Gastroesophageal sphincter (tissue), 4 donors: ENCODE measurements at regions not wholly inside any gene's neighbourhood (a gene's known extent, or its start where the extent isn't known, plus 50 kb on each side); places are given as distances from the start of the nearest gene placed in this dataset.
A peak's percentile ranks its signal among the peaks of the same experiment; 100 is the strongest.

Source experiments
- ATAC-seq: fragments of 150-250 bp; one replicate; pipeline ENCODE4 v1.9.1; 2016; ENCODE audit warnings: mild to moderate bottlenecking, moderate library complexity
- H3K27ac ChIP-seq, 4 donors: fragments of 200-600 bp; sonication (generic) in 3 of 4; 1 replicate in 3 of 4; 2 replicates in 1 of 4; pipeline ENCODE4 v1.5.1; 2016 to 2019
- H3K27me3 ChIP-seq: fragments of 200-600 bp; sonication (generic); one replicate; pipeline ENCODE4 v1.5.1; 2019
- H3K36me3 ChIP-seq, 2 donors: fragments of 200-600 bp; sonication (generic); one replicate each; pipeline ENCODE4 v1.5.1; 2019; ENCODE audit warnings: control low read depth in 1 of 2
- H3K4me1 ChIP-seq, 3 donors: fragments of 200-600 bp; sonication (generic); 1 replicate in 2 of 3; 2 replicates in 1 of 3; pipeline ENCODE4 v1.5.1; 2016 to 2019; ENCODE audit warnings: control low read depth in 2 of 3
- H3K4me3 ChIP-seq, 2 donors: fragments of 200-600 bp; sonication (generic); one replicate each; pipeline ENCODE4 v1.5.1; 2019; ENCODE audit warnings: mild to moderate bottlenecking in 1 of 2, moderate library complexity in 1 of 2
- H3K9me3 ChIP-seq, 3 donors: fragments of 200-600 bp; sonication (generic); one replicate each; pipeline ENCODE4 v1.5.1; 2017 to 2019; ENCODE audit warnings: control low read depth in 2 of 3
- CTCF ChIP-seq, 4 experiments: fragments of 200-600 bp in 2 of 4; fragments of 450-650 bp in 2 of 4; sonication (generic) in 1 of 4; IDR thresholded peaks; one replicate each; pipeline ENCODE4 v1.5.1; 2017 to 2019; ENCODE audit warnings: antibody characterized with exemption in 4 of 4, mild to moderate bottlenecking in 2 of 4, moderate library complexity in 2 of 4
- EP300 ChIP-seq: sonication (generic); formaldehyde crosslinking; IDR thresholded peaks from one replicate; pipeline ENCODE4 v1.6.1; 2017; ENCODE audit warnings: antibody characterized with exemption, mild to moderate bottlenecking
- POLR2A ChIP-seq, 2 donors: fragments of 450-650 bp; IDR thresholded peaks; one replicate each; pipeline ENCODE4 v1.6.1; 2017; ENCODE audit warnings: antibody characterized with exemption in 2 of 2, mild to moderate bottlenecking in 2 of 2, moderate library complexity in 1 of 2
- POLR2AphosphoS5 ChIP-seq: sonication (generic); formaldehyde crosslinking; IDR thresholded peaks from one replicate; pipeline ENCODE4 v1.6.1; 2017; ENCODE audit warnings: antibody characterized with exemption
- WGBS, 2 donors: methylation state at CpG; one replicate each; pipeline ENCODE4 v1.1.5; 2018; ENCODE audit warnings: low coverage in 1 of 2; 5-methylcytosine and 5-hydroxymethylcytosine counted together

DNA sequence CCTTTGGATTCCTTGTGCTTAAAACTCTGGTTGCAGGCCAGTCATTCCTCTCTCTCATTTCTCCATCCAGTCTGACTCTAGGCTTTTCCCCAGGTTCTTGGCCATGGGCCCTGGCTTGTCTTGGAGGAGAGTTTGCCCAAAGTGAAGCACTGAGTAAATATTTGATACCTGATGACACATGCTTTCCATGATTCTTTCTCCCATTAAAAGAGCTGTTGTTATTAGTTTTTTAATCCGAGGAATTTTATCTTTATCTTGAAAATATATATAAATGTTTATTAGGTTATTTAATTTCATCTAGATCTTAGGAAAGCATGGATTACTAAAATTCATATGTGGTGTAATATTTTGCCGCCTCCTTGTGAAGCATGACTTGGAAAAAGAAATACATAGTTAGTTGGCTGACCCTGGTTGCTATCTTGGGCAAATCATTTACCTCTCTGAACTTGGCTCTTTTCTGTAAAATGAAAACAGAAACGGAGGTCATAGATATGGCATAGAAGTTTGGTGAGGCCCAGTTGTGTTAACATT is 650.1 kb downstream of the SLC4A3 start:
- Histone ChIP-seq H3K27ac (peak overlapping the region in 2 of 4 donors; percentile 29 to 38), H3K27me3 (no peaks in the 10 kb centered on the region)
- TF ChIP-seq POLR2AphosphoS5, result peak; percentile 72
- no peak for TF ChIP-seq POLR2A (IDR thresholded peaks at IDR 0.05)

DNA sequence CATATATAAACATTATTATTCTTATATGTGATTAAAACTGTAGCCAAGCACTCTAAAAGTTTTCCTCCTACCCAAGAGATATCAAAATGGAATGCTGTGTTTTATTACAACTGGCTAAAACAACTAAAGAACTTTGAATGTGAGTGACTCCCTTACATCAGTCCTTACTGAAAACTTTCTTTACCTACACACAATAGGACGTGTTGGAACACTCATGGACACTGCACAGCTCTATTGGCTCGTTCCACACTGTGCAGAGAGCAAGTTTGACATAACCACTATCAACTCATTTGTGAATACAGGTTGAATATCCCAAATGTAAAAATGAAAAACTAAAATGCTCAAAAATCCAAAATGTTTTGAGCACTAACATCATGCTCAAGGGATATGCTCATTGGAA is 650.6 kb downstream of the SLC4A3 start:
- Histone ChIP-seq H3K4me1 (peaks cover 0 to 25% (median 3%) of the 10 kb centered on the region in 3 donors), H3K4me3 (no peak overlapping the region), H3K27ac (no peak overlapping the region), H3K27me3 (no peaks in the 10 kb centered on the region), H3K36me3 (no peaks in the 10 kb centered on the region), H3K9me3 (no peaks in the 10 kb centered on the region)
- no peak for TF ChIP-seq POLR2A (IDR thresholded peaks at IDR 0.05)
- TF ChIP-seq EP300, result no peak
- 10 to 20% methylated on average over 1 to 2 of the region's 2 CpGs for WGBS, 2 donors
- no peak for ATAC-seq

More for the DNA sequence above, 650.1 kb downstream of the SLC4A3 start:
- 23 to 28% methylated on average over 3 of the region's 3 CpGs for WGBS, 2 donors
- H3K36me3 ChIP-seq, result no peaks in the 10 kb centered on the region
- H3K4me1 ChIP-seq, result peaks cover 0 to 25% (median 3%) of the 10 kb centered on the region in 3 donors
- no peaks in the 10 kb centered on the region for H3K9me3 ChIP-seq
- peak; percentile 79 for ATAC-seq
- no peak overlapping the region for H3K4me3 ChIP-seq

DNA sequence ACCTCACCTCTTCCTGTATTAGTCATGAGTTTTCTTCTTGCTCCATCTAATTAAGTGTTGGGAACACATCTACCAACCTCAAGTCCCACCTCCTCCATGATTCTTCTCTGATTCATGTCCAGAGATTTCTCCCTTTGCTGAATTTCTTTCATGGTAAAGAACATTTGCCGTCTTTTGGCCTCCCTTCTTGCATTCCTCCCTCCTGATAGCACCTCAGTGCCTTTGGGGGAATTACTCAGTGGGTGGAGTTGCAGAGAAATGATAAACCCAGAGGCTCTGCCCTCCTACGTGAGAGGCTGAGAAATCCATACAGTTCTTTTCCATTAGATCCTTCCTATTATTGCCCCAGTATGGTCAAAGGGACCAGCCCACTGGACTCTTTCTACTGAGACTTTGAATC is 651.9 kb downstream of the SLC4A3 start:
- H3K27ac ChIP-seq, result no peak overlapping the region
- H3K4me3 ChIP-seq, result no peak overlapping the region
- no peaks in the 10 kb centered on the region for H3K27me3 ChIP-seq
- 63 to 80% methylated on average over 1 to 2 of the region's 2 CpGs for WGBS, 2 donors
- peaks cover 0 to 25% (median 3%) of the 10 kb centered on the region in 3 donors for H3K4me1 ChIP-seq
- H3K36me3 ChIP-seq, result no peaks in the 10 kb centered on the region
- no peak for ATAC-seq
- TF ChIP-seq POLR2A (IDR thresholded peaks at IDR 0.05) (no peak), POLR2AphosphoS5 (no peak), EP300 (no peak), CTCF (IDR thresholded peaks at IDR 0.05) (no peak)
- no peaks in the 10 kb centered on the region for H3K9me3 ChIP-seq

GRCh38 chr2:220279840-220280239 is 652.4 kb downstream of the SLC4A3 start:
- Histone ChIP-seq H3K27me3 (no peaks in the 10 kb centered on the region), H3K9me3 (no peaks in the 10 kb centered on the region), H3K4me3 (no peak overlapping the region), H3K4me1 (peaks cover 0 to 25% (median 3%) of the 10 kb centered on the region in 3 donors), H3K36me3 (no peaks in the 10 kb centered on the region), H3K27ac (no peak overlapping the region)
- TF ChIP-seq CTCF (IDR thresholded peaks at IDR 0.05) (no peak), POLR2A (IDR thresholded peaks at IDR 0.05) (no peak), POLR2AphosphoS5 (no peak), EP300 (no peak)
- no peak for ATAC-seq

DNA sequence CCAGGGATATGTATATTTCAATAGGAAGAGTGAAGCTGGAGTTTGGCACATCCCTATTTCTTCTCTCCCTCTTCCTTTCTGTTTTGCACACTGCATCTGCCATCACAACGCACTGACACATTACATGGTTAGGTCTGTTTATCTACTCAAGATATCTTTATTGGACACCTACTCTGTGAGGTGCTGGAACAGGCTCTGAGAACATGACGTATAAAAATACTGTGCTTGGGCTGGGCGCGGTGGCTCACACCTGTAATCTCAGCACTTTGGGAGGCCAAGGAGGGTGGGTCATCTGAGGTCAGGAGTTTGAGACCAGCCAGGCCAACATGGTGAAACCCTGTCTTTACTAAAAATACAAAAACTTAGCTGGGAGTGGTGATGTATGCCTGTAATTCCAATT is 653.3 kb downstream of the SLC4A3 start:
- H3K36me3 ChIP-seq, result no peaks in the 10 kb centered on the region
- H3K4me1 ChIP-seq, result peaks cover 0 to 25% (median 3%) of the 10 kb centered on the region in 3 donors
- no peak overlapping the region for H3K27ac ChIP-seq
- H3K27me3 ChIP-seq, result no peaks in the 10 kb centered on the region
- ATAC-seq, result no peak
- no peak overlapping the region for H3K4me3 ChIP-seq
- WGBS, 2 donors, result 81 to 97% methylated on average over 2 to 4 of the region's 4 CpGs
- TF ChIP-seq POLR2A (IDR thresholded peaks at IDR 0.05) (no peak), EP300 (no peak), CTCF (IDR thresholded peaks at IDR 0.05) (no peak), POLR2AphosphoS5 (no peak)
- H3K9me3 ChIP-seq, result no peaks in the 10 kb centered on the region

- no peak for ATAC-seq
- TF ChIP-seq POLR2A (IDR thresholded peaks at IDR 0.05), result no peak
- TF ChIP-seq EP300, result no peak
- no peak for TF ChIP-seq POLR2AphosphoS5
- no peak for TF ChIP-seq CTCF (IDR thresholded peaks at IDR 0.05)
- peaks cover 0 to 16% (median 1%) of the 10 kb centered on the region in 3 donors for H3K4me1 ChIP-seq
- H3K27me3 ChIP-seq, result no peaks in the 10 kb centered on the region
- H3K27ac ChIP-seq, result no peak overlapping the region
- 61 to 88% methylated on average over 1 of the region's 1 CpG for WGBS, 2 donors
- H3K36me3 ChIP-seq, result no peaks in the 10 kb centered on the region
- no peaks in the 10 kb centered on the region for H3K9me3 ChIP-seq
- no peak overlapping the region for H3K4me3 ChIP-seq
Observed at GRCh38 chr2:220281771-220282170, 654.3 kb downstream of the SLC4A3 start.
